GM23338 (cell line): ENCODE measurements at regions not wholly inside any gene's neighbourhood (a gene's known extent, or its start where the extent isn't known, plus 50 kb on each side); places are given as distances from the start of the nearest gene placed in this dataset.

Experiments used
- ATAC-seq: fragments of 200-7000 bp; cut with Tn5 transposase; 3 replicates; pipeline ENCODE4 v1.9.1; 2020
- DNase-seq: peaks from one replicate; pipeline ENCODE4 v3.0.0-alpha.2; 2015; ENCODE audit warnings: low spot score
- H2AFZ ChIP-seq: fragments of 200-600 bp; sonication (generic); 2 replicates; pipeline ENCODE4 v1.8.0; 2016; ENCODE audit warnings: antibody characterized with exemption, mild to moderate bottlenecking, moderate library complexity
- H3F3A ChIP-seq: fragments of 200-600 bp; sonication (generic); replicated peaks from 2 replicates; pipeline ENCODE4 v1.8.0; 2017; ENCODE audit warnings: antibody characterized with exemption, mixed run types, low read depth
- H3K27ac ChIP-seq: fragments of 200-600 bp; sonication (generic); 2 replicates; pipeline ENCODE4 v1.6.1; 2016; ENCODE audit warnings: low read depth
- H3K27me3 ChIP-seq: fragments of 200-600 bp; sonication (generic); 2 replicates; pipeline ENCODE4 v1.8.0; 2016; ENCODE audit warnings: mild to moderate bottlenecking, mixed run types, moderate library complexity; ENCODE audit not compliant: insufficient read depth
- H3K36me3 ChIP-seq: fragments of 200-600 bp; sonication (generic); 2 replicates; pipeline ENCODE4 v1.8.0; 2016; ENCODE audit warnings: mild to moderate bottlenecking; ENCODE audit not compliant: insufficient read depth
- H3K4me1 ChIP-seq: fragments of 200-600 bp; sonication (generic); 2 replicates; pipeline ENCODE4 v1.8.0; 2016; ENCODE audit warnings: mild to moderate bottlenecking, moderate library complexity; ENCODE audit not compliant: insufficient read depth
- H3K4me2 ChIP-seq: fragments of 200-600 bp; sonication (generic); 2 replicates; pipeline ENCODE4 v1.7.1; 2017; ENCODE audit warnings: mixed run types
- H3K4me3 ChIP-seq: fragments of 200-600 bp; sonication (generic); 2 replicates; pipeline ENCODE4 v1.6.1; 2016; ENCODE audit warnings: mixed run types
- H3K79me2 ChIP-seq: fragments of 200-600 bp; sonication (generic); replicated peaks from 2 replicates; pipeline ENCODE4 v1.8.0; 2017; ENCODE audit warnings: mild to moderate bottlenecking; ENCODE audit not compliant: insufficient read depth
- H3K9me2 ChIP-seq: fragments of 200-600 bp; sonication (generic); 2 replicates; pipeline ENCODE4 v1.8.0; 2017; ENCODE audit not compliant: insufficient read depth
- H4K20me1 ChIP-seq: fragments of 200-600 bp; sonication (generic); replicated peaks from 2 replicates; pipeline ENCODE4 v1.8.0; 2017; ENCODE audit warnings: mild to moderate bottlenecking; ENCODE audit not compliant: insufficient read depth
- H3K27ac Mint-ChIP-seq: 2 replicates; pipeline ENCODE4 v1.8.0; 2020; ENCODE audit warnings: inconsistent platforms, mild to moderate bottlenecking, moderate library complexity, mixed read lengths
- H3K27me3 Mint-ChIP-seq: 3 replicates; pipeline ENCODE4 v1.8.0; 2022; ENCODE audit warnings: low read depth, mild to moderate bottlenecking, moderate library complexity, mixed read lengths, inconsistent platforms; ENCODE audit not compliant: insufficient read depth, poor library complexity
- H3K36me3 Mint-ChIP-seq: 3 replicates; pipeline ENCODE4 v1.8.0; 2021; ENCODE audit warnings: low read depth, mild to moderate bottlenecking, inconsistent platforms, moderate library complexity, mixed read lengths
- H3K4me1 Mint-ChIP-seq: 3 replicates; pipeline ENCODE4 v1.8.0; 2020; ENCODE audit warnings: mild to moderate bottlenecking, inconsistent platforms, mixed read lengths
- H3K4me3 Mint-ChIP-seq: 3 replicates; pipeline ENCODE4 v1.8.0; 2021; ENCODE audit warnings: moderate library complexity, mild to moderate bottlenecking, inconsistent platforms, mixed read lengths
- H3K9me3 Mint-ChIP-seq: 3 replicates; pipeline ENCODE4 v1.8.0; 2020; ENCODE audit warnings: moderate library complexity, mild to moderate bottlenecking, inconsistent platforms, mixed read lengths
- CTCF ChIP-seq, 2 experiments: fragments of 200-600 bp in 1 of 2; sonication (generic) in 1 of 2; conservative IDR thresholded peaks; 2 replicates each; pipeline versions ENCODE4 v1.5.1 to v1.6.1; 2016 to 2017; ENCODE audit warnings: antibody characterized with exemption in 2 of 2, low read depth in 2 of 2, mild to moderate bottlenecking in 2 of 2, moderate library complexity in 1 of 2
- ETS1 ChIP-seq: IDR thresholded peaks from 2 replicates; pipeline ENCODE4 v1.6.1; 2016; ENCODE audit warnings: antibody characterized with exemption
- EZH2 ChIP-seq: fragments of 200-600 bp; sonication (generic); IDR thresholded peaks from one replicate; pipeline ENCODE4 v1.8.0; 2017; ENCODE audit warnings: antibody characterized with exemption, mild to moderate bottlenecking, low read depth; ENCODE audit not compliant: unreplicated experiment
- EZH2phosphoT487 ChIP-seq: fragments of 200-600 bp; sonication (generic); IDR thresholded peaks from one replicate; pipeline ENCODE4 v1.8.1; 2018; ENCODE audit warnings: antibody characterized with exemption; ENCODE audit not compliant: unreplicated experiment
- JUNB ChIP-seq: IDR thresholded peaks from one replicate; pipeline ENCODE4 v1.6.1; 2016; ENCODE audit warnings: antibody characterized with exemption; ENCODE audit not compliant: unreplicated experiment
- NANOG ChIP-seq: IDR thresholded peaks from 2 replicates; pipeline ENCODE4 v1.6.1; 2016; ENCODE audit warnings: antibody characterized with exemption, borderline replicate concordance
- POLR2AphosphoS5 ChIP-seq: IDR thresholded peaks from 2 replicates; pipeline ENCODE4 v1.6.1; 2016; ENCODE audit warnings: antibody characterized with exemption, low read depth
- REST ChIP-seq: IDR thresholded peaks from one replicate; pipeline ENCODE4 v1.6.1; 2018; ENCODE audit warnings: antibody characterized with exemption; ENCODE audit not compliant: unreplicated experiment
- STAT1 ChIP-seq: IDR thresholded peaks from one replicate; pipeline ENCODE4 v1.6.1; 2016; ENCODE audit warnings: antibody characterized with exemption; ENCODE audit not compliant: unreplicated experiment
- ZNF114 ChIP-seq: fragments of 250-450 bp; sonication (Bioruptor Pico); IDR thresholded peaks from 2 replicates; pipeline ENCODE4 v1.5.0; 2020; ENCODE audit warnings: mild to moderate bottlenecking, moderate library complexity
- ZNF331 ChIP-seq: fragments of 250-450 bp; sonication (Bioruptor Pico); IDR thresholded peaks from 2 replicates; pipeline ENCODE4 v1.5.0; 2020; ENCODE audit warnings: low read depth, mild to moderate bottlenecking, moderate library complexity
- TF ChIP-seq, protein P1 (sequence below): fragments of 250-450 bp; sonication (Bioruptor Pico); IDR thresholded peaks from 2 replicates; pipeline ENCODE4 v1.5.0; 2020; ENCODE audit warnings: mild to moderate bottlenecking, moderate library complexity

DNA sequence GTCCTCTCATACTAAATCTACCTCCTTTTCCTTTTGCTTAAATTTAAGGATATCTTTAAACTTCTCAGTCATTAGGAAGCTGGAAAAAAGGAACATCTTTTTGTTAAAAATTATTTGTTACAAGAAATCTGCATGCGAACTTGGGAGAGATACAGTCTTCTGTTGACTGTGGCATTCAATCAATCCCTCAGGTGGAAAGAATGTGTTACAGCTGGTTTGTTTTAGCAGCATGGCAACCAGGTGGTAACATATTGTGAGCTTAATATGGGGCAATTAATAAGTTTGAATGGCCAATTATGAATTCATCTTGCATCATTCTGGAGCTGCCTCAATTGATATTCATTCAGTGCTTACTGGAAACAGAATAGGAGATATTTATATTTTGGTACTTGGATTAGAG lies 135.0 kb downstream of the GC start (continued):
- TF ChIP-seq, protein P1, sequence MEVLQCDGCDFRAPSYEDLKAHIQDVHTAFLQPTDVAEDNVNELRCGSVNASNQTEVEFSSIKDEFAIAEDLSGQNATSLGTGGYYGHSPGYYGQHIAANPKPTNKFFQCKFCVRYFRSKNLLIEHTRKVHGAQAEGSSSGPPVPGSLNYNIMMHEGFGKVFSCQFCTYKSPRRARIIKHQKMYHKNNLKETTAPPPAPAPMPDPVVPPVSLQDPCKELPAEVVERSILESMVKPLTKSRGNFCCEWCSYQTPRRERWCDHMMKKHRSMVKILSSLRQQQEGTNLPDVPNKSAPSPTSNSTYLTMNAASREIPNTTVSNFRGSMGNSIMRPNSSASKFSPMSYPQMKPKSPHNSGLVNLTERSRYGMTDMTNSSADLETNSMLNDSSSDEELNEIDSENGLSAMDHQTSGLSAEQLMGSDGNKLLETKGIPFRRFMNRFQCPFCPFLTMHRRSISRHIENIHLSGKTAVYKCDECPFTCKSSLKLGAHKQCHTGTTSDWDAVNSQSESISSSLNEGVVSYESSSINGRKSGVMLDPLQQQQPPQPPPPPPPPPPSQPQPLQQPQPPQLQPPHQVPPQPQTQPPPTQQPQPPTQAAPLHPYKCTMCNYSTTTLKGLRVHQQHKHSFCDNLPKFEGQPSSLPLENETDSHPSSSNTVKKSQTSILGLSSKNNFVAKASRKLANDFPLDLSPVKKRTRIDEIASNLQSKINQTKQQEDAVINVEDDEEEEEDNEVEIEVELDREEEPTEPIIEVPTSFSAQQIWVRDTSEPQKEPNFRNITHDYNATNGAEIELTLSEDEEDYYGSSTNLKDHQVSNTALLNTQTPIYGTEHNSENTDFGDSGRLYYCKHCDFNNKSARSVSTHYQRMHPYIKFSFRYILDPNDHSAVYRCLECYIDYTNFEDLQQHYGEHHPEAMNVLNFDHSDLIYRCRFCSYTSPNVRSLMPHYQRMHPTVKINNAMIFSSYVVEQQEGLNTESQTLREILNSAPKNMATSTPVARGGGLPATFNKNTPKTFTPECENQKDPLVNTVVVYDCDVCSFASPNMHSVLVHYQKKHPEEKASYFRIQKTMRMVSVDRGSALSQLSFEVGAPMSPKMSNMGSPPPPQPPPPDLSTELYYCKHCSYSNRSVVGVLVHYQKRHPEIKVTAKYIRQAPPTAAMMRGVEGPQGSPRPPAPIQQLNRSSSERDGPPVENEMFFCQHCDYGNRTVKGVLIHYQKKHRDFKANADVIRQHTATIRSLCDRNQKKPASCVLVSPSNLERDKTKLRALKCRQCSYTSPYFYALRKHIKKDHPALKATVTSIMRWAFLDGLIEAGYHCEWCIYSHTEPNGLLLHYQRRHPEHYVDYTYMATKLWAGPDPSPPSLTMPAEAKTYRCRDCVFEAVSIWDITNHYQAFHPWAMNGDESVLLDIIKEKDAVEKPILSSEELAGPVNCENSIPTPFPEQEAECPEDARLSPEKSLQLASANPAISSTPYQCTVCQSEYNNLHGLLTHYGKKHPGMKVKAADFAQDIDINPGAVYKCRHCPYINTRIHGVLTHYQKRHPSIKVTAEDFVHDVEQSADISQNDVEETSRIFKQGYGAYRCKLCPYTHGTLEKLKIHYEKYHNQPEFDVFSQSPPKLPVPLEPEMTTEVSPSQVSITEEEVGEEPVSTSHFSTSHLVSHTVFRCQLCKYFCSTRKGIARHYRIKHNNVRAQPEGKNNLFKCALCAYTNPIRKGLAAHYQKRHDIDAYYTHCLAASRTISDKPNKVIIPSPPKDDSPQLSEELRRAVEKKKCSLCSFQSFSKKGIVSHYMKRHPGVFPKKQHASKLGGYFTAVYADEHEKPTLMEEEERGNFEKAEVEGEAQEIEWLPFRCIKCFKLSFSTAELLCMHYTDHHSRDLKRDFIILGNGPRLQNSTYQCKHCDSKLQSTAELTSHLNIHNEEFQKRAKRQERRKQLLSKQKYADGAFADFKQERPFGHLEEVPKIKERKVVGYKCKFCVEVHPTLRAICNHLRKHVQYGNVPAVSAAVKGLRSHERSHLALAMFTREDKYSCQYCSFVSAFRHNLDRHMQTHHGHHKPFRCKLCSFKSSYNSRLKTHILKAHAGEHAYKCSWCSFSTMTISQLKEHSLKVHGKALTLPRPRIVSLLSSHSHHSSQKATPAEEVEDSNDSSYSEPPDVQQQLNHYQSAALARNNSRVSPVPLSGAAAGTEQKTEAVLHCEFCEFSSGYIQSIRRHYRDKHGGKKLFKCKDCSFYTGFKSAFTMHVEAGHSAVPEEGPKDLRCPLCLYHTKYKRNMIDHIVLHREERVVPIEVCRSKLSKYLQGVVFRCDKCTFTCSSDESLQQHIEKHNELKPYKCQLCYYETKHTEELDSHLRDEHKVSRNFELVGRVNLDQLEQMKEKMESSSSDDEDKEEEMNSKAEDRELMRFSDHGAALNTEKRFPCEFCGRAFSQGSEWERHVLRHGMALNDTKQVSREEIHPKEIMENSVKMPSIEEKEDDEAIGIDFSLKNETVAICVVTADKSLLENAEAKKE (CRISPR knock-in tag) = no peak
- TF ChIP-seq POLR2AphosphoS5 (no peak), CTCF (conservative IDR thresholded peaks at IDR 0.05; ENCODE audit: low read depth in 2 of 2) (no peak), ZNF114 (no peak)

GRCh38 chr4:71648448-71648847 lies 135.4 kb downstream of the GC start:
- H3K27me3 Mint-ChIP-seq = no peaks in the 10 kb centered on the region
- Histone ChIP-seq H4K20me1 (no peaks in the 10 kb centered on the region), H3K27me3 (no peaks in the 10 kb centered on the region), H3K4me1 (no peaks in the 10 kb centered on the region), H3F3A (no peaks in the 10 kb centered on the region), H2AFZ (no peak overlapping the region), H3K4me3 (no peak overlapping the region), H3K79me2 (no peaks in the 10 kb centered on the region), H3K27ac (no peak overlapping the region), H3K36me3 (no peaks in the 10 kb centered on the region), H3K4me2 (no peak overlapping the region), H3K9me2 (peaks cover 7% of the 10 kb centered on the region; the same call in 1 of the 2 replicates)
- peaks cover 12% of the 10 kb centered on the region for H3K9me3 Mint-ChIP-seq
- no peak overlapping the region for H3K27ac Mint-ChIP-seq
- H3K4me1 Mint-ChIP-seq = no peaks in the 10 kb centered on the region
- H3K36me3 Mint-ChIP-seq = no peaks in the 10 kb centered on the region
- no peak overlapping the region for H3K4me3 Mint-ChIP-seq
- ATAC-seq (no peak), DNase-seq (no peak)
- no peak for TF ChIP-seq NANOG
- TF ChIP-seq STAT1 = no peak
- no peak for TF ChIP-seq REST
- TF ChIP-seq EZH2 = no peak
- TF ChIP-seq JUNB = no peak
- no peak for TF ChIP-seq ZNF331
- TF ChIP-seq ZNF114 = no peak
- TF ChIP-seq ETS1 = no peak
- TF ChIP-seq EZH2phosphoT487 = no peak
